Kidney capillary endothelial cell (primary cell): ENCODE measurements at regions not wholly inside any gene's neighbourhood (a gene's known extent, or its start where the extent isn't known, plus 50 kb on each side); places are given as distances from the start of the nearest gene placed in this dataset.

Experiments used
- DNase-seq: peaks from one replicate; pipeline ENCODE4 v3.0.0-alpha.2; 2018; ENCODE audit warnings: low spot score

DNA sequence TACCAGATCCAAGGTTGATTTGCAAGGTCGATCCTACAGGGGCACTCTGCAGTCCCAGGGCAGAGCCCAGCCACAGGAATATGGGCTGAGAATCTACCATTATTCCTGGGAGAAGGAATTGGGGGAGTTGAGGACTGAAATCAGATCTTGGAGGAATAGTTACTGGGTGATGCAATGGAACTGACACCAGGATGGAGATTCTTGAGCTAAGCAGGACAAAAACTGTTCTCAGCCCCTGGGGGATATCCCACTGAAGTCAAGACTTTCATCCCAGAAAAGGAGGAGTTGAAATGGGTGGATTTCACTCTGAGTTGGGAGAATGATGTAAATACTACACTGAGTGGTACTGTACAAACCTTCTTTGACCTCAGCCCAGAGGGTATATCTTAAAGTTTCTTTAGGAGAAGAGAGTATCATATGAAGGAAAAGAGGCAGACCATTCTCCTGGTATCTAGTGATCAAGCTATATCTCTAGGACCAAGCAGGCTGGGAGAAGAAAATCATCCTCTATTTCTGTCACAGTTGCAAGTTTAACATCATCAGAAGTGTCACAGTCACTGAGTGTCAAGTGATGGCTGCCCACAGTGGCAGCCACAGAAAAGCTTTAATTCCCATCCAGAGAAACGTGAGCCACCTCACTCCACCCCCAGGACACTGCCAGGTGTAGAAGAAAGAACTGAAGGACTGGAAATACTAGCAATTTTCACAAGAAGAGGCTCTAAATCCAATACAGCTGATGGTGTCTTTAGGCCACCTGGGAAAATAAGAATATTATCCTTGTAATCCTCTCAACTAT lies 181.9 kb downstream of the NUAK1 start:
- DNase-seq: no peak

DNA sequence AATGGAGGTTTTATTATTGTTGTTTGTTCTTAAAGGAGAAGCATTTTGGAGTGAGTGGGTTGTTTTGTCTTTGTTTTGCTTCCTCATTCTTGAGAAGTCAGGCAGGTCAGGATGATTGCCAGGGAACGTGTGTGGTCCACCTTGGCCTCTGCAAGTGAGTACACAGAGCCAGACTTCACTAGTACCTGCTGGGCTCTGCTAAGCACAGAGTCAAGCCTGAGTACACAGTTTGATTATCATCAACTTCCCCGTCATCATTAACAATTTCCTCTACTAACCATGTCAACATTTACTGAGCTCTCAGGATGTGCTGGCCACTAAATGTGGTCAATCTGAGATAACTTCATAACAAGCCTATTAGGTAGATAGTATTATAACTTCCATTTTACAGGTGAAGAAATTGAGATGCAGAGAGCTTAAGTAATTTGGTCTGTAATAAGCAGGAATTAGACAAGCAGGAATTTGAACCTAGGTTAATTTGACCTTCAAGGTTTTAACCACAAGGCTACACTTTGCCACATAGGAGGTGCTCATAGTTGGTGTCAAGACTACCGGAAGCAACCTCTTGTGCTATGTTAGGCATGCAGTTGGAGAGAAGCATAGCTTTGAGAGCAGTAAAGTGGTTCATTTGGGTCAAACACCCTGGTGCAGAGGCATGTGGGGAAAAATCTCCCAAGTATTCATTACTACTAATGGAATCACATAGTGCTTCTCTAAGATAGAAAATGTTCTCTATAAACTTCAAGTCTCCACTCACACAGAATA lies 178.3 kb downstream of the NUAK1 start:
- DNase-seq: no peak

DNA sequence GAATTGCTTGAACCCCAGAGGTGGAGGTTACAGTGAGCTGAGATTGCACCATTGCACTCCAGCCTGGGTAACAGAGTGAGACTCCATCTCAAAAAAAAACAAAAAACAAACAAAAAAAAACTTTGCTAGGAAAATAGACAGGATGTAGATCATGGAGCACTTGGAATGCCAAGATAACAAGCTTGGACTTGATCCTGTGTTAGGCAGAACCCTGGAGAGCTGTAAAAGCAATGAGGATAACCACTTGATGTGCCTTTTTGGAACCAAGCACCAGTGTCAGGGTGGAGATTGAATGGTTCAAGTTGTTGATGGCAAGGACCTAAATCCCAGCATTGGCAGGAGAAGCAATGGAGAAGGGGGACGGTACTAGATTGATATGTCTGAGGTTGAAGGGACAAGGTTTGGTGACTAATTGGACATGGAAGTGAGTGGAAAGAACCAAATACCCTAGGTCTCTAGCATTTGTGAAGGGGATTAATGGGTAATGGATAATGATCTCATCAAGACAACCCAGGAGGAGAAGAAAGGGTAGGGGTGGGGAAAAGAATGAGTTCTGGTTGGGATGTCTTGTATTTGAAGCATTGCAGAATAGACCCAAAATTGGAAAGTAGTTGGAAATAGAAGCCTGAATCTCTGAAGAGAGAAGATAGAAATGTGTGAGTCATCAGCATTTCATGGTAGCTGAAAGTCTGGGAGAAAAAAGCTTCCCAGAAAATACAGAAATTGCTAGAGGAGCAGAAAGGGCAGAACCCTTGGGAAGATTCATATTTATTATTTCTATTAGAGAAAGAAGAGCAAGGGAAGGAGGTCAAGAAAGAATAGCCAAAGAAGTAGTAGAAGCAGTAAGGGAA lies 176.7 kb downstream of the NUAK1 start:
- no peak for DNase-seq

DNA sequence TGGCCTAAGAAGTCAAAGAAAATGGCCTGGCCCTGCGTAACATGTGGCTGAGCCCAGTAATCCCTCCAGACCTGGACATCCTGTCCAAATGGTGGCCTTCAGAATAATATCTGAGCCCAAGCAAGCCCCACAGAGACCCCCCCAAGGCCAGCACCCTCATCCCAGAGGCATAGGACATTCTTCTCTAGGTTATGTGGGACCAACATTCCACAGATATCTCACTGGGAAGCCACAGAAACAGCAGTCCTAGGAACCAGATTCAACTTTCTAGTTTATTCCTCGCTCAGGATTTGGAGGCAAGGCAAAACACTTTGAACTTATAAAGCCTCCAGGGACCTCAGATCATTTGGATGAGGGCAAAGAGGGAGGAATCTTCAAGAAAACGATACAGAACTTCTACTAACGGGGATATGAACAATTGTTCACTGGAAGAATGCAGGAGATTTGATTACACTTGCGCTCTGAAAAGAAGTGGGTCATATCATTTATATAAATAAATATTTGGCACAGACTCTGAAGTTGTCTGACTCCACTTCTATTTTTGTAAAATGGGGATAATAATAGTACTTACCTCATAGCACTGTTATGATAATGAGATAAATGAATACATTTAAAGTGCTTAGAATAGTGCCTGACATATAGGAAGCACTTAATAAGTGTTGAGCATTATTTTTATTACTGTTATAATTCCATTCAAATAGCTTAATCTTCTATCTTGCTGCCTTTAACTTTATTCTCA lies 171.5 kb downstream of the NUAK1 start:
- DNase-seq: no peak

DNA sequence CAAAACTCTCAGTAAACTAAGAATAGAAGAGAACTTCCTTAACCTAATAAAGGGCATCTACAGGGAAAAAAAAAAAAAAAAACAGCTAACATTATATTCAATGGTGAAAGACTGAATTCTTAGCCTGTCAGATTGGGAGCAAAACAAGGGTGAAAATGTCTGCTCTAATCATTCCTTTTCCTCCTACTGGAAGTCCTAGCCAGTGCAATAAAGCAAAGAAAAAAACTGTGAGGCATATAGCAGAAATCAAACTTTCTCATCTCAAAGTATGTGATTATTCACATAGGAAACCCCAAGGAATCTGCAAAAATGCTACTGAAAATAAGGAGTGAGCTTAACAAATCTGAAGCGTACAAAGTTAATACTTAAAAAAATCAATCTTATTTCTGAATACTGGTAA lies 170.7 kb downstream of the NUAK1 start:
- no peak for DNase-seq

DNA sequence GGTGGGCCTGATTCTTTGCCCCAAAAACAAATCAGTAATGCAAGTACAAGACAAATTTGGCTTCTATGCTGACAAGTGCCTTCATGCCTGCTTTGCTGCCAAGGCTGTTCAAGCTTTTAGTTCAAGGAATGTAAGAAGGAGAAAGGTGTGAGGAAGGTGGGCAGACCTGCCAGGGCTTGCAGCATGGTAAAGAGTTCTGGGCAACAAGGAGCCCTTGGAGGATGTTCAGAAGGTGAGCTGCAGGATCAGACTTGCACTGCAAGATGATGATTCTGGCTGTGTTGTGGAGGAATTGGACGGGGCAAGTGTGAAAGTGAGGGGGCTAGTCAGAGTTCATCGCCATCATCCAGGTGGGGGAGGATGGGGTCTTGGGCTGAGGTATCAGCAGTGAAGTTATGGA lies 167.9 kb downstream of the NUAK1 start:
- DNase-seq: no peak

DNA sequence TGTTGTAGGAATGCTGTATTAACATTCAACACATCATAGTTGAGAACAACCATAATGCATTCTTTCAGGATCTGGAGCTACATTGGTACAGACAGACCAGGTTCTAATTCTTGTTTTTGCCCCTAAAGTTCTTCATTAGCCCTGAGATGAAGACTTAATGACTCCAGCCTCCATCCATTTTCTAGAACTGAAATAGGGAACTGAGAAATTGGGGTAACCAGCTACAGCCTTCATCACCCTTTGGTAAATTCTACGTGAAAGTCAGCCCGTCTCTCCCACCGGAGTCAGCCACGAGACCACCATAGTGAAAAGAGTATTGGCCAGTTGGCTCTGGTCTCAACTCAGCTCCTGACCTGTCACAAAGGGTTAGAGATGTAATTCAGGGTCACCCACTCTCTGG lies 164.0 kb downstream of the NUAK1 start:
- DNase-seq: no peak

DNA sequence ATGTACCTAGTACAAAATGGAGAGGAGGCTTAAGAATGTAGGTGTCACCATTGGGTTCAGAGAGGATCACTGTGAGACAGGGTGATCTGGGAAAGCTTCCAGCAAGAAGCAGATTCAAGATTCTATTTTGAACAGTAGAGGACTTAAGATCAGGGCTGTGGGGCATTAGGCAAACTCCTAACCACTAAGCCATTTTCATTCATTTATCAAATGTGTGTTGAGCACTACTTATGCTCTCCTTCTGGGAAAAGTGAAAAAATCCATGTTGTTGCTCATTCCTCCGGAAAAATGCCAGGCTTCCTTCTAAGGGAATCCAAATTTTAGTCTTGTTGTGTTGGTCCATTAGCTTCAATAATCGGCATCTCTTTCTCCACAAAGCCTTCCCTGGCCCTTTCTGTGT lies 163.4 kb downstream of the NUAK1 start:
- DNase-seq: no peak

DNA sequence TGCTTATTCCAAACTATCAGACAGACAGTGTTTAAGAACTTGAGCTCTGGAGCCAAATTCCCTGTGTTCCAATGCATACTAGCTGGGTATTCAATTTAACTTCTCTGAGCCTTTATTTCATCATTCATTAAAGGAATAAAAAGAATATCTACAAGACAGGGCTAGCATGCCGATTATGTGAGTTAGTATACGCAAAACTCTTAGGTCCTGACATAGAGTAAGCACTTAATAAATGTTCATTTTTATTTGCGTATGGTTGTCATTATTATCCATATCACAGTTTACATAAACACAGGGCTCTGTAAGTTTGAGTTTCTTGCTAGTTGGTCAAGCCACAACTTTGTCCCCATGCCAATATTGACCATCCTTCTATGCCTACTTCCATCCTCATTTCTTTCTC lies 161.5 kb downstream of the NUAK1 start:
- DNase-seq: no peak

DNA sequence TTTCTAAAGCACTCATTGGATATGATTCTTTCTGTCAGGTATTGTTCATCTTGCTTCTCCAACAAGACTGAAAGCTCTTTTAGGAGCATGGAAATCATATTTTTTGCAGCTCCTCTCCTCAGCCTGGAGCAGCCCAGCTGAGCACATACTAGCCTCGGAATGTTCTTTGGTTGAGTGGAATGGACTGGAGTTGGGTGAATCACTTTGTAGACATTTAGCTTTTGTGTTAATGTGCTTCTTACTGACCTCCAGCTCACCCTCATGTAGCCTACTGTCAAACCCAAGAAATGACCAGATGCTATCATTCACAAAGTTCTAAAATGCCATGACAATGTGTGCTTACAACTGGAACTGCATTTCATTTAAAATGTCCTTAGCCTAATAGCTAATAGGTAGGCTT lies 161.1 kb downstream of the NUAK1 start:
- no peak for DNase-seq

DNA sequence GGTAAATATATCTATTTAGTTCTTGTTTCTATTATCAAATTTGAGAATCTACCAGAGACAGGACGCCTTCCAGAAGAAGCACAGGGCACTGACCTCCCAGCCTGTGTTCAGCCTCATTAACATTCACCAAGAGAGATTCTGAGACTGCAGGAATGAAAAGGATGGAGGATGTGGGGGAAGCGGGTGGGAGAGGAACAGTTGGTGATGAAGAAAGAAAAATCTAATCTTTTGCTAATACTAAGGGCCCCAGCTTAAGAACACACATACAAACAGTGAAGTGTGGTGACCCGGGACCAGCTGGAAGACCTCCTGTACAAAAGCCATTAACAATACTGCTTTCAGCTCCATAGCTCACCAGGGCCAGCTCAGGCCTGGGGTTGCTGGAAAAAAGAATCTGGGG lies 160.5 kb downstream of the NUAK1 start:
- no peak for DNase-seq

DNA sequence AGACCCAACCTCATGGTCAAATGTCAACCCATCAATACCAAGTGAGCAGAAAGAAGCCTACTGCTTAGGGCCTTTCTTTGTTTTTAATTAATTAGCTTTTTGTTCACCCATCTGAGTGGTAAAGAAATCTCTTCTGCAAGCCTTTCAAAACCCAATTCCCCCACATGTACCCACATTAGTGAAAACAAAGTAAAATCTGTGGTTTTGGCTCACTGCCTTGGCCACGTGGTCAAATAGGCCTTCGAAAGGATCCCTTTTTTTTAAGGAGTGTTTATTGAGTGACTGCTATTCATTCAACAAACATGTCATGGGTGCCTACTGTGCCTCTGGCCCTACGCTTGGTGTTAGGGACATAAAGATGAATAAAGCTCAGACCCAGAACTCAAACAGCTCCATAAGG lies 160.1 kb downstream of the NUAK1 start:
- DNase-seq: no peak

DNA sequence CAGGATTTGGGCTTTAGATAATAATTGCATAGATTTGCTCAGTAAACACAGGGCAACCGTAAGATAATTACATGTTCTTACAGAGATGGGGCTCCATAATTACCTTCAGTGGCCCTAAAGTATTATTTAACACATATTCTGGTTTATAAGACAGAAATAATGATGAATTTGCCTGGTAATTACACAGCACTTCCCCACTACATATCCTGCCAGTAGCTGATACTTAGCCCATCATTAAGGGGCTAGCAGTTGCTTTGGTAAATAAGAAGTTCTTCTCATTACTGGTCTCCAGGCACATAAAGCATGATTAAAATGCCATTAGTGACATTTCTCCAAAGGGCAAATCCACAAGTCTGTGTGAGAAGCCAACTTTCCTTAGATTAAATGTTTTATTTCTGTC lies 158.7 kb downstream of the NUAK1 start:
- no peak for DNase-seq

DNA sequence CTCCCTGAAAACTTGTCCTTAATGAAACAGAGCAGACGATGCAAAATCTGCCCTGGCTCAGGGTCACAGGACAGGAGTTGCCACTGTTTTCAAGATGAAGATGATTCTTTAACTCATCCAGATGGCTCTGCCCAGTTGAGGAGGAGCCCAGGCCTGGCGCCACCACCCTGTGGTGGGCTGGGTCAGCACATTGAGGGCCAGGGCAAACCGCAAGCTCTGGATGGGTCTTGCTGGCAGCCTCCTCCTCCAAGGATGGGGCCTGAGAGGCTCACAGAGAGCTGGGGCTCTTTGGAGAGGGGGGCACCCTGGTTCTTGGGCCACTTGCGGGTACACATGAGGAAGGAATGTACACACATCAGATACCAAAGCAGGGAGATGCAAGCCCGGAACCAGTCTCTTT lies 158.2 kb downstream of the NUAK1 start:
- no peak for DNase-seq

DNA sequence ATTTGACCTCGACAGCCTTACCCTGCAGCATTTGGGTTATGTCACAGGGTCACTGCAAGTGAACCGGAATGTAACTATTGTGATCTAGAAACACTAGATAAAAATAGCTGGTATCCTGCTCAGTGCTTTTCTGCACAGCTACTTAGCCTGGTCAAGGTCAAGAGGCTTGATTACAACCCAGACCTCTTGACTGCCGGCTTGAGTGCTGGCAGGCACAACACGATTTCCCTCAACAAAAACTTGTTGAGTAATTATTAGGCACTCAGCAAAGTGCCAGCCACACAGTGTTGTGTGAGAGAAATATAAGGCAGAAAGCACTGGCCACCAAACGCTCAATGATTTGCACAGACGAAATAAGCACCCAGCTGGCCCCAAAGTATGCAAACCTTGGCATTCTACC lies 156.7 kb downstream of the NUAK1 start:
- DNase-seq: no peak

DNA sequence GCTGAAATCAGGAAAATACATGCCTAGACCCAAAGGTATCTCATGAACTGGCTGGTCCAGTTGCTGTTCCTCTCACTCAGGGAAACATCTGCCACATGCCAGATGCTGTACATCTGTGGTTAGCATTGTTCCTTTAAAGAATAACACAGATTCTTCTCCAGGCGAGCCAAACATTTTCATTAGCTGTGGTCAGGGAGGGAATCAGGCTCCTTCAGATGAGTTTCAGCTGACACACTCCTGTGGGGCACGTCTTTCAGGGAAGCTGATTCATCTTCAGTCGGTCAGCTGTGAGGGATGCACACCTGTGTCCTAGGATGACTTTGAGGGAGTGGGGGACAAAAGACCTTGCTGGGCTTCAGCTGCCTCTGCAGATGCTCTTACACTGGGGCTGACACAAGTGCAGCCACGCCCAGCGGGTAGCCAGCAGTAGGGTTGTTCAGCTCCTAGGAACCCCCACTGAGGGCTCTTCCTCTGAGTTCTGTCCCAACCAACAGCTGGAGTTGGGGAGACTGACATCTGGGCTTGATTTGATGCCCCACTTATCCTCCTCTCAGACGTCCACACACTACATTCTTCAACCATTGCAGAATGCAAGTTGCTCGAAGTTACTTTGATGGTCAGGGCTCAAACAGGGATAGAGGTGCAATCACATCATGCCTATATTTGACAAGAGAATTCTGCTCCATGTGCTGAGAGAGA lies 155.0 kb downstream of the NUAK1 start:
- DNase-seq: no peak

DNA sequence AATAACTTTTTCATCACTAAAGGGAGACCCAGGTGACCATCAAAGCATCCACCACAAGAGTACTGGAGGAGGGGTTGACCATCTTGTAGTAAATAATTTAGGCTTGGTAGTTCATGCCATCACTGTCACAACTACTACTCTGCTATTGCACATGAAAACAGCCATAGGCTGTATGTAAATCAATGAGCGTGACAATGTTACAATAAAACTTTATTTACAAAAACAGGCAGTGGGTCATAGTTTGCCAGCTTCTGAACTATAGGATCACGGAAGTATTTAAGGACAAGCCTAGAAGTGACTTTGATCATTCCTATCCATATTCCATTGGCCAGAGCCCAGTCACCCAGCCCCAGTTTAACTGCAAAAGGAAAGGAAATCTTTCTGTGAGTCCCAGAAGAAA lies 153.4 kb downstream of the NUAK1 start:
- DNase-seq: no peak

DNA sequence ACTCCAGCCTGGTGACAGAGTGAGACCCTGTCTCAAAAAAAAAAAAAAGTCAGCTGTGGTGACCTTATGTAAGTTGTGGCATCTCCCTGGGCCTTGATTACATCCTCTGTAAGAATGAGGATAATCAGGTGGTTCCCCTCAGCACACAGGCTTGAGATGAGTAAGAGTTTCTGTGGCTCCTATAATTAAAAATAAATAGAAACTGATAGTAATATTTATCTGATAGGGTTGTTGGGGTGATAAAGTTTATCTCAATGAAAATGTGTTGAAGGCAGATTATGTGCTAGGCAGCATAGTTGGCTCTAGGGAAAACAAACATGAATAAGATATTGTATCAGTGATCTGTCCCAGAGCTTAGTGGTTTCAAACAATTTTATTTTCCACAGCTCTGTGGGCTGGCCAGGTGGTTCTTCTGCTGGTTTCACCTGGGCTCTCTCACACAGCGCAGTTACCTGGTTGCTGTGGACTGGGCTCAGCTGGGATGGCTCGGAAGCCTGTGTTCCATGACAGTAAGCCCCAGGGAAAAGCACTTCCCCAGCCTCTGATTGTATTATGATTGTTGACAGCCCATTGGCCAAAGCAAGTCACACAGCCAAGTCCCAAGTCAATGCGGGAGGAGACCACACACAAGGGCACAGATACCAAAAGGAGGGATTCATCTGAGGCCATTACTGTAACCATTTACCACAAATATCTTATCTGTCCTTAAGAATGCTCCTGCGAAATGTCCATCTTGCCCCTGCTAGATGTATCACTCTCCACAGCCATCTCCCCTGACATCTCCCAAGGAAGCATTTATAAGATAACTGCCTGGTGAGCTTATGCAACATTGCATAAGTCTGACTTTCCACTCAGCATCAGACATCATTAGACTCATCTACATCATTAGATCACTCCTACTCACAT lies 151.7 kb downstream of the NUAK1 start:
- no peak for DNase-seq

DNA sequence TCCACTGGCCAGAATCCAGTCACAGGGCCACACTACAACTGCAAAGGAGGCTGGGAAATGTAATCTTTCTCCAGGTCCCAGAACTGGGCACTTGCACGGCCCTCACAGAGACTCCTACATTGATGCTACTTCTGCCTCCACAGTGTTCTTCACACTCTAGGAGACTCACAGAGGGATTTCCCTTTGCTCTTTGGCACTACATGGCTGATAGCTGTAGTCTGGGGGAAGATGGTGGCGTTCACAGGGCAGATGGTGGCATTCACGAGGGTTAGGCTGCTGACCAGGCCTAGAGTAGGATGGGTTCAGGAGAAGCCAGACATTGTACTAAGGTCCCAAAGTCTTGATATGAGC lies 151.1 kb downstream of the NUAK1 start:
- no peak for DNase-seq
